HT1080 (cell line): ENCODE measurements at regions not wholly inside any gene's neighbourhood (a gene's known extent, or its start where the extent isn't known, plus 50 kb on each side); places are given as distances from the start of the nearest gene placed in this dataset.

Experiments used
- DNase-seq: peaks from one replicate; pipeline ENCODE4 v3.0.0-alpha.2; 2015; ENCODE audit warnings: low read depth

GRCh38 chr1:102365071-102365470, 368.3 kb upstream of the OLFM3 start:
- no peak for DNase-seq

- no peak for DNase-seq
Observed at GRCh38 chr1:102336602-102337001, 339.9 kb upstream of the OLFM3 start.

GRCh38 chr1:102318104-102318806, 321.5 kb upstream of the OLFM3 start:
- no peak for DNase-seq

DNA sequence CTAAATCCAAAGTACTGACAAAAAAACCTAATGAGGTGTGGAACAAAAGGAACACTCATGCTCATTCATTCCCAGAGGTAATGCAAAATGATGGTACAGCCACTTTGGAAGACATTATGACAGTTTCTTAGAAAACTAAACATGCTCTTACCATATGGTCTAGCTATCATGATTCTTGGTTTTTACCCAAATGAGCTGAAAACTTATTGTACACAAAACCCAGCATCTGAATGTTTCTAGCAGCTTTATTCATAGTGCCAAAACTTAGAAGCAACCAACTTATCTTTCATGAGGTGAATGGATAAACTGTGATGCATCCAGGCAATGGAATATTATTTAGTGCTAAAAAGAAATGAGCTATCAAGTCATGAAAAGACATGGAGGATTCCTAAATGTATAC, 318.4 kb upstream of the OLFM3 start:
- no peak for DNase-seq

- no peak for DNase-seq
Observed at GRCh38 chr1:102296116-102296515, 299.4 kb upstream of the OLFM3 start.

GRCh38 chr1:102282955-102283354, 286.2 kb upstream of the OLFM3 start:
- DNase-seq, result no peak

DNA sequence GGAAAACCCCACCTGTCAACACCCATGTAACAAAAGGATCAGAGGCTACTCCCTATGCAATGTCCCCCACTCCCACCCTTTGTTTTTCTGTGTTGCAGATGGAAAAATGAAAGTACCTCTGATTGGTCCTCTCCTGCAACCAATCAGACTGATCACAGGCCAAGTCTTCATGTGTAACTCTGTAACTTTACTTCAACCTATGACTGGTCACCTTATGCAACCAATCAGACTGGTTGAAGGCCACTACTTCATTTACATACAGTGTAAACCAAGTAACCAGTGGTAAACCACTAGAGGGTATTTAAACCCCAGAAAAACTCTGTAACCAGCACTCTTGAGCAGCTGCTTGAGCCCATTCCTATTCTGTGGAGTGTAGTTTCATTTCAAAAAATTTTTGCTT, 266.3 kb upstream of the OLFM3 start:
- DNase-seq, result peak; percentile 2

DNA sequence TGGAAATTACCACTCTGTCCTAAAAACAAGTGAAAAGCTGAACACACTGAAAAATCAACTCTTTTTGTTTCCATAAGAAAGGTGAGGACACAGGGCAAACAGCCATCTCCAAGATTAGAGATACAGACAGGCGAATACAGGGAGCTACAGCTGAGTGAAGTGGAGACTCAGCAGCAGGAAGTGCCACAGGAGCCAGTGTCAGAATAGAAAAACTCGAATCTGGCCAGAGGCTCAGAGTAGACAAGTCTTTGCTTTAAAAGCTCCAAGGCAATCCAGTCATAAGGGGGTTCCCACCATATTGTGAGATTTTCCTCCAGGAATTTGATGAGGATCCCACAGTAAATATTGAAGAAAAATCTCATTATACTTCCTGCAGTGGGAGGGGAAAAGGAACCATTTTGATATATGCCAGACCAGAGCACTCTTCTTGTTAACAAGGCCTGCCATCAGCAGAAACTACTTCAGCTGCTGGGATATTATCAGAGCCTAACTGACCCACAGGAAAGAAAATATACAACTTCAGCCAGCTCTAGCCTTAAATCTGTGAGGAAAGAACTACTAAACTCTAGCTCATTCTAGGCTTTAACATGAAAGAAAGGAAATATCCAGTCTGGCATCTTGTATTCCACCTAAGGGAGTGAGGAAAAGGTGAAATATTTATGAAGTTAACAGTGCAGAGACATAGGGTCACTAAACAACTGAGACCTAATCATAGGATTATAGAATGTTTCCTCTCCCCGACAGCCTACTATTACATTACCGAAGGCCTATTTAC, 256.2 kb upstream of the OLFM3 start:
- DNase-seq, result no peak

GRCh38 chr1:102241431-102242338, 245.0 kb upstream of the OLFM3 start:
- DNase-seq, result no peak

DNA sequence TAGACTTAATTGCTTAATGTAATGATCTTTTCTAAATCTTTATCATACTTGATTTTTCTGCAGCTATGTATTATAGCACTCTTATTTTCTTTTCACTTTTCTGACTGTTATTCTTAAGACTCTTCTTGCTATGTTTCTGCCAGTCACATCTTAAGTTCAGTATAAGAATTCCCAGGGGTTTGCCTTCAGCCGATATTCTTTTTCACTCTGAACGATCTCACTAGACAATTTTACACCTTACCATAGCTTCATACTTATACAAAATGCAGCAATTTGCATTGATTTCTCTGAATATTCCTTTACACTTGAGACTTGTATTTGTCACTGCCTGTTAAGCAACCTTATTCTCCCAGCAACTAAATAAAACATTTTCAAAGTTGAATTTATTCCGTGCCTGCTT, 242.5 kb upstream of the OLFM3 start:
- DNase-seq, result no peak

DNA sequence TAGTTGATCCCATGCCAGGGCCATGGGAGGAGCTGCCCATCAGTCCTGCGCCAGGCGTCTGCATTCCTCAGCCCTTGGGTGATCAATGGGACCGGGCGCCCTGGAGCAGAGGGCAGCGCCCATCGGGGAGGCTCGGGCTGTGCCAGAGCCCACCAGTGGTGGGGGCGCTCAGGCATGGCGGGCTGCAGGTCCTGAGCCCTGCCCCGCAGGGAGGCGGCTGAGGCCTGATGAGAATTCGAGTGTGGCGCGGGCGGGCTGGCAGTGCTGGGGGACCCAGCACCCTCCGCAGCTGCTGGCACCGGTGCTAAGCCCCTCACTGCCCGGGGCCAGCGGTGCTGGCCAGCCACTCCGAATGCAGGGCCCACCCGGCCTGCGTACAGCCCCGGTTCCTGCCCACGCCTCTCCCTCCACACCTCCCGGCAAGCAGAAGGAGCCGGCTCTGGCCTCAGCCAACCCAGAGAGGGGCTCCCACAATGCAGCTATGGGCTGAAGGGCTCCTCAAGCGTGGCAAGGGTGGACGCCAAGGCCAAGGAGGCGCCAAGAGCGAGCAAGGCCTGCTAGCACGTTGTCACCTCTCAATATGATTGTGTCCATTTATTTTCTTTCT, 238.1 kb upstream of the OLFM3 start:
- DNase-seq, result no peak

DNA sequence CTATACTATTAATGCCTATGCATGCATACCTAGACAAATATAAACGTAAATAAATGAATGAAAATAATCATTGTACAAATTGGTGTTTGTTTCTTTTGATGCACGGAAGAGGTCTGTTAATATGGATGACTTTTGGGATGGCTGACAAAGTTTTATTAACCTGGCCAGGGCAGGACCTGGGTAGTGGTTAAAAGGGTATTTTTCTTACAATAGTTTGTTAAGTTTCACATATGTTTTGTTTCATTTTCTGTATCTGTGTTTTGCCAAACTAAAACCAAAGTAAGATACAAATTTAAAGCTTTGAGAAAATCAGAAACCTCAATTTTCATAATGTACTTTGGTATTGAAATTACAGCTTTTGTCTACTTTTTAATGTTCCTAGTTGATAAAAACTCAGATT, 222.7 kb upstream of the OLFM3 start:
- no peak for DNase-seq

- peak; percentile 11 for DNase-seq
Observed at GRCh38 chr1:102210891-102211290, 214.2 kb upstream of the OLFM3 start.

GRCh38 chr1:102191723-102192122, 195.0 kb upstream of the OLFM3 start:
- DNase-seq, result peak; percentile 41

GRCh38 chr1:102190429-102190828, 193.7 kb upstream of the OLFM3 start:
- no peak for DNase-seq

DNA sequence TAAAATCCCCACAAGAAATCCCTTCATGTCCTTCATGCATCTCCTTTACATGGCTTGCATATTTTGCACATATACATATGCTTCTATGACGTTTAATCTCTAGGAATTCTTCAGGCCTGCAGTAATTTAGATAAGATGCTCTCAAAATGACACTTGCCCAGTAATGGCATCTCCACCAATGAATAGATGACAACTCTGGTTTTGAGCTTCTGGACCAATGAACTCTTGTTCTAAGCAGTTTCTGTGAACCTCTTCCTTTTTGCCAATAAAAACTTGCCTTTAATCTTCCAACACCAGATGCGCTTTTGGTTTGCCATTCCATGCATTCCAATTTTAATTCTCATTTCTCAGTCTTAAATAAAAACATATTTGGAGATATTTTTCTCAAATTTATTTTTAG, 189.8 kb upstream of the OLFM3 start:
- no peak for DNase-seq

- no peak for DNase-seq
Observed at GRCh38 chr1:102185260-102185659, 188.5 kb upstream of the OLFM3 start.

- DNase-seq, result no peak
Observed at GRCh38 chr1:102184477-102184876, 187.8 kb upstream of the OLFM3 start.

GRCh38 chr1:102183711-102184110, 187.0 kb upstream of the OLFM3 start:
- no peak for DNase-seq

DNA sequence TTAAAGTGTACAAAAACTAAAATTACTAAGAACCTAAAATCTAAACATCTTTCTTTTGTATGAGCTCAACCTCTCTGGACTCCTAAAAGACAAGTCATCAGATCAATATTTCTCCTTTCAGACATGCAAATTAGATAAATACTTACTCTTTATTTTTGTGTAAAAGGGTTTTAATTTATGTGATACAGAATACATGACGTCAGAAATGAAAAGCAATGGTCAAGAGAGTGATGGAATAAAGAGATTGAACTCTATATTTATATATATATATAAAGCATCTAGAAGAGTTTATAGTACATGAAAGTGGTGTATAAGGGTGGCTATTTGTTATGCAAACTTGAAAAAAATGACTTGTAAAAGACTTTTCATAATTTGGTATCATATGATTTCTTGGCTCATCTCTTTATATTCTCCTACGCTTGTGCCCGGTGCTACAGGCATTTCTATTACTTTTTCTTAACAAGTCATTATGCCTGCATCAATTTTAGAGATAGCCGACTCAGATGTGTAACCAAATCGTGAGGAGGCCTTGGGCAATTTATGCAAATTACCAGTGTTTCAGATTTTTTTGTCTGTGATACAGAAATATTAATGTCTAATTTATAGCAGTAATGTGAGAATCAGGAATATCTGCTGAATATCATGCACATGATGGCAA, 186.0 kb upstream of the OLFM3 start:
- no peak for DNase-seq

- DNase-seq, result no peak
Observed at GRCh38 chr1:102181341-102181740, 184.6 kb upstream of the OLFM3 start.
